Testis (tissue), 2 donors: ENCODE measurements at regions not wholly inside any gene's neighbourhood (a gene's known extent, or its start where the extent isn't known, plus 50 kb on each side); places are given as distances from the start of the nearest gene placed in this dataset.

ENCODE experiments used
- CTCF ChIP-seq, 3 experiments: fragments of 450-650 bp in 2 of 3; fragments of 200-600 bp in 1 of 3; sonication (generic) in 1 of 3; IDR thresholded peaks; one replicate each; pipeline ENCODE4 v1.5.1; 2016 to 2019; ENCODE audit warnings: antibody characterized with exemption in 3 of 3, mild to moderate bottlenecking in 2 of 3, moderate library complexity in 1 of 3
- POLR2A ChIP-seq: fragments of 450-650 bp; IDR thresholded peaks from one replicate; pipeline ENCODE4 v1.6.1; 2017; ENCODE audit warnings: antibody characterized with exemption, mild to moderate bottlenecking, moderate library complexity

- no peak for TF ChIP-seq POLR2A
- TF ChIP-seq CTCF (IDR thresholded peaks at IDR 0.05): no peak
Observed at GRCh38 chr12:42801271-42801670, 211.7 kb upstream of the PRICKLE1 start.
